SIG-M5 (cell line): ENCODE measurements at regions not wholly inside any gene's neighbourhood (a gene's known extent, or its start where the extent isn't known, plus 50 kb on each side); places are given as distances from the start of the nearest gene placed in this dataset.

Experiments
- DNase-seq: peaks from one replicate; lab custom pipeline; 2025; lab: John Stamatoyannopoulos, UW

DNA sequence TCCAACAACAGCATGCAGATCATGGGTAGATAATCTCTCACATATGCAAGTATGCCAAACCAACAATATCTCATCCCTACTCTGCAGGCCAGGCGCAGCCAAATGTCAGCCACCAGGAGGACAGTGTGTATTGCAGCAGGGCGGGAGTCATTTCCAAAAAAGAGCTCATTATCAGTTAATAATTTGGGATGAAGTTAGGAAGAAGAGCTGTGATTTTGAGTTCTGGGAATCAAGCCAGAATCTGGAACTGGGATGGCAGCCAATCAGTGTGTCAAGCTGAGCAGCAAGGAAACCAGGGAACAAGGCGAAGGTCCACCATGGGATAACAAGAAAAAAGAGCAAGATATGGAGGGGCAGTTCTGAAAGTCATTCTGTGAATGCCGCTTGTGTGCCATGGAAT lies 88.2 kb upstream of the CAMK2D start:
- DNase-seq: no peak

- DNase-seq: no peak
Observed at GRCh38 chr4:113847710-113848109, 86.2 kb upstream of the CAMK2D start.

DNA sequence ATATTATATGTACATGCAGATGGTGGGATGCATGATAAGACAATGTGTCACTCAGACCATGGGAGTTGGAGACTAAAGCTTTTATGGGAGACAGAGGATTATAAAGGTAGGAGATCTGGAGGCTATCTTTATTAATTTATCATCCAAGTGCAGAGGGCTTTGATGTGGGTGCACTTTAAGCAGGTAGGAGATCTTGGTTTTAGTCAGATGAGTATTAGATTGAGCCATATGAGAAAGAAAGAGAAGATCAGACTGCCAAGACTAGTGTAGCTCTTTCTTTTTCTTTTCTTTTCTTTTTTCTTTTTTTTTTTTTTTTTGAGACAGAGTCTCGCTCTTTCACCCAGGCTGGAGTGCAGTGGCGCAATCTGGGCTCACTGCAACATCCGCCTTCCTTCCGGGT lies 84.9 kb upstream of the CAMK2D start:
- no peak for DNase-seq

- DNase-seq: no peak
Observed at GRCh38 chr4:113845138-113845537, 83.6 kb upstream of the CAMK2D start.

GRCh38 chr4:113844369-113844768 lies 82.8 kb upstream of the CAMK2D start:
- no peak for DNase-seq

GRCh38 chr4:113840861-113841260 lies 79.3 kb upstream of the CAMK2D start:
- DNase-seq: no peak

- no peak for DNase-seq
Observed at GRCh38 chr4:113838460-113838859, 76.9 kb upstream of the CAMK2D start.

DNA sequence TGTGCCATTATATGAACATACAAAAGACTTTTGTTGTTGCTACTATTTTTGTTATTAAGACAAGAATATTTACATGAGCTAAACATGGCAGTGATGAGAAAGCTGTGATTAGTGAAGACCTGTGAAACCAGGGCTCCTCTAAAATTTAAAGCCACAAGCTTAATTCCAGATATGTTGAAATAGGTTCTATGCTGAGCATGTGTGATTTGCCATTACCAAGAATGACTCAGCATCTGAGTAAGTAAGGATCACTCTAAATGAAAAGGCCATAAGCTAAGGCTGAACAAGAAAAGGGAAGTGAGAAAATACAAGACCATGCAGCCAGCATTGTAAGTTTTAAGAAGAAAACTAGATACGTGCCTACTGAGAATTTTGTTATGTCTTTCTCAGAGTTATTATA lies 75.9 kb upstream of the CAMK2D start:
- peak; percentile 89 for DNase-seq

GRCh38 chr4:113835005-113835404 lies 73.5 kb upstream of the CAMK2D start:
- DNase-seq: no peak

DNA sequence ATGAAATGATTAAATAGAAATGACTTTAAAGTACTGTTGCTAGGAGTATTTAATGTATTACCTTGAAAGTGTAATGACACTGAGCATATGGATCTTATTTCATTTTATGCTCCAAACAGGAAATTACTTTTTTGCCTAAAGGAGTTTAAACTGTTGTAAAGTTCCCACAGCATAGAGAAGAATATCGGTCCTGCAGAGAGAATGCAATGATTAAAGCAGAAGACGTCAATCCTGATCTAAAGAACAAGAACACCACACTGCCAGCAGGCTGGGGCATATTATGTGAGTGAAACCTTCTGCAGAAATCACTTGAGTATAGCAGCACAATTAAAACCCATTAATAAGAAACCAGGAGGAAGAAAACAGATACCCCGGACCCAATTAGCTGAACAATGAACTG lies 72.8 kb upstream of the CAMK2D start:
- DNase-seq: no peak

DNA sequence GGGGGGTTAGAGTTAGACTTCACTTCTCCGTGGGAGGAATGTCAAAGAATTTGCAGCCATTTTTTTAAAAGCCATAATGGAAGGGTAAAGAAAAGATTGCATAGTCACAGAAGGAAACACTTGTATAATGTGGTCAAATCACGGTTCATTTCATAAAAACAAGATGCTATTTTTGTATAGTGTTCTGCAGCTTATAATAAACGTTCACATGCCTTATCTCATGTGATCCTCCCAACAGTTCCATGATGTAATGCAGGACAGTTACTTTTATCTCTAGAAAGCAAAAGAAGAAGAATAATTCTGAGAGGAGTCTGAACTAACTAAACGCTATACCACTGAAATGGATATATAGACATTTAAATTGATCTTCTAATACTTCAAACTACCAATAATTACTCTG lies 71.3 kb upstream of the CAMK2D start:
- no peak for DNase-seq

DNA sequence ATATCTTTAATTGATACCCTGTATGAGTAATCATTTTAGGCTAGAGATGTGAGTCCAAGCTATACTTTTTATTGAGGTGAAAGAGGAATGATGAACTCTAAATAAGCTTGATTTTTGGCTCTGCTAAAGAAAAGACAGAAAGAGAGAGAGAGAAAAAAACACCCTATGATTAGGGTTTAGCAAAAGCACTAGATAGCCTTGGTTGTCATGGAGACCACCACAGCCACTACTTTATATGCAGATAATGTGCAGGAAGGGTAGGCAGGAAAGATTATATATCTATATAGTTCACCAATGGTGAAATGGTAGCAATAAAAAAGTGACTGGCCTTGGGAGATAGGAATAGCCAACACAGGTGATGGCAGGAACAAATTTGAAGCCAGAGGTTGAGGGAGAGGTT lies 69.9 kb upstream of the CAMK2D start:
- no peak for DNase-seq

DNA sequence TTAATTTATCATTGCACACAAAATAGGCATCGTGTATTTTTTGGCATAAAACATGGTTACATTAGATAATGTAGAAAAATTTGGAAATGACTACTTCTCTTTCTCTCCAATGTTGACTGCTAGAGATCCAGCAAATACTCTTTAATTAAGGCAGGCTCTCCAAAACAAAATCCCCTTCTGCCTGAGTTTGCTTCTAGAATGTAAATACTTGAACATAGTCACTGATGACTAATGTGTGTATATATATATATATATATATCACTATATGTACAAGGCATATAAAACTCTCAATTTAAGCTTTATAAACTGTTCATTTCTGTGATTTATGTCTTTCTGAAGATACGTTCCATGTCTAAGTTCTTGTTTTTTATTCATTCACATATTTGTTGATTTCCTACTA lies 67.2 kb upstream of the CAMK2D start:
- no peak for DNase-seq

DNA sequence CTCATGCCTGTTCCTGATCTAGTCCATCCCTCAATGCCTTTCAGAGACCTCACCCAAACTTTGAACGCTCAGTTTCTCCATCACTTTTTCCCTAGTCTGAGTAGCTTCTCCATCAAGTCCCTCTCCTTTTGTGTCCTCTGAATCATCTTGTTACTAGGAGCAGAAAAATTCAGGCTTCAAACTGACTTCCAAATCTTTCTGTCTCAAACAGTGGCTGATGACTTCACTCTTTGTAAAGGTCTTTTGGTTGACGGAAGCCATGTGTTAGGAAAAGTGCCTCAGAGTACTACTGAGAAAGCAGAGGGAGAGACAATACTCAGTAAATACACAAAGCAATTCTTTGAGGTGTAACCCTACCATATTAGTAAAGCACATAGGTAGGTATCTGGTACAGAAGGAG lies 65.7 kb upstream of the CAMK2D start:
- no peak for DNase-seq

- no peak for DNase-seq
Observed at GRCh38 chr4:113826421-113826820, 64.9 kb upstream of the CAMK2D start.

GRCh38 chr4:113825272-113825671 lies 63.7 kb upstream of the CAMK2D start:
- peak; percentile 9 for DNase-seq

DNA sequence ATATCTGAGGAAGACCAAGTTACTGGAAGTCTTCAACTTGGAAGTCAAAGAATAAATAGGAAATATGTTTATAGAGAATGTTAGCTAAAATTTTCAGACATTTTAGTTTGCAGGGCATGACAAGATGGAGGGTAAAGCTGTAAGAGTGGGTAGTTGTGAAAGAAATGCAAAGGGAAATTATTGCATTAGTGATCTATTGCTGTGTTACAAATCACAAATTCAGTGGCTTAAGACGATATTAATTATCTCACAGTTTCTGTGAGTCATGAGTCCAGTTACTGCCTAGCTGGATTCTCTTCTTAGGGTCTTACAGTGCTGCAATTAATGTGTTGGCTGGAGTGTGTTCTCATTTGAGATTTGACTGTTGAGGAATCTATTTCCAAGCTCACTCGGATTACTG lies 62.9 kb upstream of the CAMK2D start:
- DNase-seq: no peak

- no peak for DNase-seq
Observed at GRCh38 chr4:113823291-113823659, 61.7 kb upstream of the CAMK2D start.

DNA sequence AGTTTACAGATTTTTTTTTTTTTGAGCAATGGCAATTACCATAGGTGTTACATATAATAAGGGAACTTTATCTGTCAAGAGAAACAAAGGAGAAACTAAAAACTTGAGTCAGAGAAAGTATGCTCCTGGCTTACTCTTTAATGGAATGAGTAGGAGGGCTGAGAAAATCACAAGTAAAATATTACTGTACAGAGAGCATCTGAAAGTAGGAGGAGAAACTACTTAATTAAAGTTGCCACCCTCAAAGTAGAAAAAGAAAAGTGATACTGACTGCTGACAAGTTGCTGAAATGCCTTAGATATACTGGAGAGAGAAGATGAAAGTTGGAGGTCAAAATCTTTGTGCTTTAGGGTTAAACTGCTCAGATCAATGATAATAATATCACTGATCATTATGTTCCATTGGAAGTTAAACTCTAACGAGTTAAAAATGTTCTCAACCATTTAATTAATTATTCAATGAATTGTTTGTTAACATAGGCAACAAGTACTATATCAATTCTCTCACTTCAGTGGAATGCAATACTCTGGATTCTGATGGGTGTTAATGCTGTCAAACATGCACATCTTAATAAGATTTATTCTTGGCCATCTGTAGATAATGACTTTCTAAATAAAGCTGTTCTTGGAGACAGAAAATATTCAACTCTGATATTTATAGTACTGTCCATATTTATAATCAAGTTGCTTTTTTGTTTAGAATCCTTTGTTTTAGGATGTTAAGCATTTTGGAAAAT lies 61.2 kb upstream of the CAMK2D start:
- no peak for DNase-seq

DNA sequence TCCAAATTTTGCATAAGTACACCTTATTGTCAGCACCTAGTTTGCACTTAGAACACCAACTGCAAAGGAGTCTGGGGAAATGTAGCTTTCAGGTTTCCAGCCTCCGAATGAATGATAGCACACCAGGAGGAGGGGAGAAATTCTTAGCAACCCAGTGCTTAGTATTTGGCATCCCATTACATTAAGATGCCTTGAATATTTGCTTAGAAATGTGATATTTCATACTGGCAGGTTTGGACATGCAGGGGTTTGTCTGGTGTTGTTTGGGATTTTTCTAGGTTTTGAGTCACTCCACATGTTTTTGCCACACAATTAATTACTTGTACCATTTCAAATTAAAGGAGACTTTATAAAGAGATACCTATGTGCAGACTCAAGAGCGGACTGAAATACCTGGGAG lies 60.3 kb upstream of the CAMK2D start:
- no peak for DNase-seq

- DNase-seq: no peak
Observed at GRCh38 chr4:113820108-113820507, 58.6 kb upstream of the CAMK2D start.

DNA sequence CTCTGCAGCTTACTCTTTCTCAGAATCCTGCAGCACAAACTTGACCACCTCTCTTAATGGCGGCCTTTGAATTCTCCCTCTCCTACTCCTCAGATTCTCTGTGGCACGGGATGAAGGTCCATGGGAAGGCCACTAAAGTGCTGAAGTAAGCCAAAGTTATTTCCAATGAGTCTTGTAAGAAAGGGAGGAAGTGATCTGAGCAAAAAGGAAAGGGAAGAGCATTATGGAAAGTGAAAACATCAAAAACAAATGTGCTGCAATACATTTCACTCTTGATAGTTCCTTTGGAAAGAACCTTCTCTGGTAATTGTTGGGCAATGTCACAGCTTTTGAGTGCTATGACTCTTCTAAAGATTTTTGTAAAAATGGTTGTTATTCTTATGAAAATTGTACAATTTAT lies 54.3 kb upstream of the CAMK2D start:
- DNase-seq: peak; percentile 2

DNA sequence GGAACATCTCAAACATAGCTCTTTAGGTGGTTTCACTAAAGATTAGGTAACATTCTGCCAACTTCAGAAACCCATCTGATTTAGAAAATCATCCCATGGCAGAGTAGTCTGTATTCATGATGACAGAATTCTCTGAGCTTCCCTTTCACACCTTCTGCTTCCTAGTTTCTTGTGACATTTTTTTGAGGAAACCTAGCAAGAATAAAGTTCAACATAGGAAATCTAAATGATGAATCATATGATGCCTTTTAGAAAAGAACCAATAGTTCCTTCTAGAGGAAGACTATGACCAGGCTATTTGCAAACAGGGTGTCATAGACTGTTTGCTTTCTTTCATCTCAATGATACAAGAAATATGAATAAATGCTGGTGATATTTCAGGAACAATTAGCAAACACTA lies 49.8 kb upstream of the CAMK2D start:
- DNase-seq: no peak
